GM18505 (cell line): ENCODE measurements at regions not wholly inside any gene's neighbourhood (a gene's known extent, or its start where the extent isn't known, plus 50 kb on each side); places are given as distances from the start of the nearest gene placed in this dataset.

Source experiments
- ATAC-seq: cut with Tn5 transposase; IDR thresholded peaks from one replicate; pipeline ENCODE4 v1.9.1; 2021; ENCODE audit not compliant: unreplicated experiment
- POLR2A ChIP-seq: IDR thresholded peaks from 4 replicates; pipeline ENCODE4 v1.6.1; 2011; ENCODE audit warnings: borderline replicate concordance; ENCODE audit not compliant: insufficient read depth, insufficient read length; ENCODE audit errors: extremely low read depth

GRCh38 chr2:16045653-16046352 lies 105.5 kb downstream of the MYCN start:
- TF ChIP-seq POLR2A: no peak
- no peak for ATAC-seq

- no peak for TF ChIP-seq POLR2A
- no peak for ATAC-seq
Measured at GRCh38 chr2:16044946-16045456, 104.7 kb downstream of the MYCN start.

GRCh38 chr2:16043627-16044026 lies 103.3 kb downstream of the MYCN start:
- TF ChIP-seq POLR2A: no peak
- no peak for ATAC-seq

GRCh38 chr2:16043192-16043591 lies 102.8 kb downstream of the MYCN start:
- ATAC-seq: no peak
- no peak for TF ChIP-seq POLR2A

GRCh38 chr2:16042201-16042700 lies 101.9 kb downstream of the MYCN start:
- no peak for ATAC-seq
- TF ChIP-seq POLR2A: no peak

- ATAC-seq: no peak
- TF ChIP-seq POLR2A: no peak
Measured at GRCh38 chr2:16040271-16041010, 100.1 kb downstream of the MYCN start.

- no peak for TF ChIP-seq POLR2A
- ATAC-seq: no peak
Measured at GRCh38 chr2:16039823-16040222, 99.5 kb downstream of the MYCN start.

- ATAC-seq: no peak
- TF ChIP-seq POLR2A: no peak
Measured at GRCh38 chr2:16039055-16039454, 98.7 kb downstream of the MYCN start.

GRCh38 chr2:16038621-16039020 lies 98.3 kb downstream of the MYCN start:
- no peak for ATAC-seq
- TF ChIP-seq POLR2A: no peak

- ATAC-seq: no peak
- no peak for TF ChIP-seq POLR2A
Measured at GRCh38 chr2:16037808-16038457, 97.6 kb downstream of the MYCN start.

- no peak for TF ChIP-seq POLR2A
- ATAC-seq: no peak
Measured at GRCh38 chr2:16036951-16037350, 96.6 kb downstream of the MYCN start.

GRCh38 chr2:16035747-16036745 lies 95.7 kb downstream of the MYCN start:
- TF ChIP-seq POLR2A: no peak
- no peak for ATAC-seq
